ENCODE measurements at regions not wholly inside any gene's neighbourhood (a gene's known extent, or its start where the extent isn't known, plus 50 kb on each side); places are given as distances from the start of the nearest gene placed in this dataset.

DNA sequence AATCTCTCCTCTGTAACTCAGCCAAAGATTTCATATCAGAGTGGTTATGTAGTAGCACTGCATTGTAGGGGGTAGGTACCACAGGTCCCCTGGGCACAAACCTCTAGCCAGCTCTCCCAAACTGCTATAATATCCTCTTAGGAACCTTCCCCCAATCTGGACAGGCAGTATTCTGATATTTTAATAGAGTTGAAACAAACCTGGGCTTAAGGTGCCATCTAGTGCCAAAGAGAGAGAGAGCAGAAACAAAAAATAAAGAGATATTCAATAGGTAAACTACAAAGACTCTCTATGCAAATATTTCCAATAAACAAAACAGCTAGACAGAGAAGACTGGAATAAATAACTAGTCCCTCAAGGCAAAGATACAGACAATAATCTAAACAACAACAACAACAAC lies 1070.0 kb downstream of the CDH11 start:
- Mint-ChIP-seq H3K27me3 (ENCODE audit: insufficient read depth, unreplicated experiment) (peaks cover 3% of the 10 kb centered on the region), H3K4me1 (ENCODE audit: low read depth, unreplicated experiment) (no peaks in the 10 kb centered on the region), H3K27ac (ENCODE audit: unreplicated experiment) (no peak overlapping the region), H3K36me3 (ENCODE audit: insufficient read depth, unreplicated experiment) (no peaks in the 10 kb centered on the region), H3K4me3 (ENCODE audit: unreplicated experiment) (no peak overlapping the region), H3K9me3 (ENCODE audit: unreplicated experiment) (peaks cover 6% of the 10 kb centered on the region)
- H3K36me3 ChIP-seq (ENCODE audit: control insufficient read depth, insufficient read depth, low read length) = no peaks in the 10 kb centered on the region
- DNase-seq = peak in 1 of 2 experiments; percentile 13
- intact Hi-C loops (cut with micrococcal nuclease; ENCODE audit: unreplicated experiment) = loop anchor here (1.0 kb wide), 3 partner anchors 522 to 691 kb away; no protein-coding TSS in a partner anchor
- H3K4me3 ChIP-seq (ENCODE audit: low read depth, low read length) = no peak overlapping the region
- H3K9me3 ChIP-seq = no peaks in the 10 kb centered on the region
- CTCF ChIA-PET = no interaction called here
- no peaks in the 10 kb centered on the region for H3K27me3 ChIP-seq (replicated peaks; ENCODE audit: control insufficient read depth, insufficient read depth, low read length)
- POLR2A ChIA-PET = no interaction called here
- BruUV-seq (replicated peaks) = no TSS peak
- TF ChIP-seq, protein P1, sequence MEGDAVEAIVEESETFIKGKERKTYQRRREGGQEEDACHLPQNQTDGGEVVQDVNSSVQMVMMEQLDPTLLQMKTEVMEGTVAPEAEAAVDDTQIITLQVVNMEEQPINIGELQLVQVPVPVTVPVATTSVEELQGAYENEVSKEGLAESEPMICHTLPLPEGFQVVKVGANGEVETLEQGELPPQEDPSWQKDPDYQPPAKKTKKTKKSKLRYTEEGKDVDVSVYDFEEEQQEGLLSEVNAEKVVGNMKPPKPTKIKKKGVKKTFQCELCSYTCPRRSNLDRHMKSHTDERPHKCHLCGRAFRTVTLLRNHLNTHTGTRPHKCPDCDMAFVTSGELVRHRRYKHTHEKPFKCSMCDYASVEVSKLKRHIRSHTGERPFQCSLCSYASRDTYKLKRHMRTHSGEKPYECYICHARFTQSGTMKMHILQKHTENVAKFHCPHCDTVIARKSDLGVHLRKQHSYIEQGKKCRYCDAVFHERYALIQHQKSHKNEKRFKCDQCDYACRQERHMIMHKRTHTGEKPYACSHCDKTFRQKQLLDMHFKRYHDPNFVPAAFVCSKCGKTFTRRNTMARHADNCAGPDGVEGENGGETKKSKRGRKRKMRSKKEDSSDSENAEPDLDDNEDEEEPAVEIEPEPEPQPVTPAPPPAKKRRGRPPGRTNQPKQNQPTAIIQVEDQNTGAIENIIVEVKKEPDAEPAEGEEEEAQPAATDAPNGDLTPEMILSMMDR (IDR thresholded peaks at IDR 0.05; ENCODE audit: insufficient read depth in 1 of 2, low read depth in 1 of 2, low read length in 1 of 2, severe bottlenecking in 1 of 2, unreplicated experiment in 1 of 2) = peak; percentile 27 to 35
- H3K4me1 ChIP-seq = no peaks in the 10 kb centered on the region

DNA sequence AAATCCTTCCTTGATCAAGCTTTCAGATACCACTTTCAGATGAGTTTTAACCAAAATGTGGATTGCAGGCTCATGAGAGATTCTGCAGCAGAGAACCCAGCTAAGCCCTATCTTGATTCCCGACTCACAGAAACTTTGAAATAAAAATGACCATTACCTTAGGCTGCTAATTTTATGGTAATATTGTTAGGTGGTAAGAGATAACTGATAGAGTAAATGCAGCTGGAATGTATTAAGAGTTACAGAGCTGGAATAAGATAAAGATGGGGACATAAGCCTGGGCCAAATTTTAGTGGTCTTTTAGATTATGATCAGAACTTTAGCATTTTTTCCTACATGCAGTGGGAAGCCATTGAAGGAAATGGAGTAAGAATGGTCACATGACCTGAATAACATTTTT lies 1074.0 kb downstream of the CDH11 start:
- Mint-ChIP-seq H3K27ac (ENCODE audit: unreplicated experiment) (no peak overlapping the region), H3K4me1 (ENCODE audit: low read depth, unreplicated experiment) (no peaks in the 10 kb centered on the region), H3K36me3 (ENCODE audit: insufficient read depth, unreplicated experiment) (no peaks in the 10 kb centered on the region), H3K9me3 (ENCODE audit: unreplicated experiment) (peaks cover 6% of the 10 kb centered on the region), H3K4me3 (ENCODE audit: unreplicated experiment) (no peak overlapping the region), H3K27me3 (ENCODE audit: insufficient read depth, unreplicated experiment) (peaks cover 3% of the 10 kb centered on the region)
- Histone ChIP-seq H3K27me3 (replicated peaks; ENCODE audit: control insufficient read depth, insufficient read depth, low read length) (no peaks in the 10 kb centered on the region), H3K9me3 (no peaks in the 10 kb centered on the region), H3K4me1 (no peaks in the 10 kb centered on the region), H3K36me3 (ENCODE audit: control insufficient read depth, insufficient read depth, low read length) (no peaks in the 10 kb centered on the region), H3K4me3 (ENCODE audit: low read depth, low read length) (no peak overlapping the region)
- BruUV-seq (replicated peaks) = no TSS peak
- TF ChIP-seq, protein P1 (IDR thresholded peaks at IDR 0.05; ENCODE audit: insufficient read depth in 1 of 2, low read depth in 1 of 2, low read length in 1 of 2, severe bottlenecking in 1 of 2, unreplicated experiment in 1 of 2) = no peak
- POLR2A ChIA-PET = no interaction called here
- no peak for DNase-seq
- intact Hi-C loops (cut with micrococcal nuclease; ENCODE audit: unreplicated experiment) = loop anchor here (10.0 kb wide), 1 partner anchor 343 kb away; no protein-coding TSS in a partner anchor
- CTCF ChIA-PET = no interaction called here

DNA sequence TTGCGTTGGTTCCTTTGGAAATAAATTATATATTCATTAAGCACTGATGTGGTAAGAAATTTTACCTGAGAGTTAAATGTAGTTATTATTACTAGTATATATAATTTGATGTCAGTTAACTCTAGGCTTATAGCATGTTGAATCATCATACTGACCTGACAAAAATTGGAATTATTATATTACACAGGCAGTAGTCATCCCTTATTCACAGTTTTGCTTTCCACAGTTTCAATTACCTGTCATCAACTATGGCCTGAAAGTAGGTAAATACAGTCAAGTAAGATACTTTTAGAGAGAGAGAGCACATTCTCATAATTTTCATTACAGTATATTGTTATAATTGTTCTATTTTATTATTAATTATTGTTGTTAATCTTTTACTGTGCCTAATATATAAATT lies 1074.7 kb downstream of the CDH11 start:
- intact Hi-C loops (cut with micrococcal nuclease; ENCODE audit: unreplicated experiment) = loop anchor here (10.0 kb wide), 1 partner anchor 342 kb away; no protein-coding TSS in a partner anchor
- Histone ChIP-seq H3K27me3 (replicated peaks; ENCODE audit: control insufficient read depth, insufficient read depth, low read length) (no peaks in the 10 kb centered on the region), H3K9me3 (no peaks in the 10 kb centered on the region), H3K4me1 (no peaks in the 10 kb centered on the region), H3K36me3 (ENCODE audit: control insufficient read depth, insufficient read depth, low read length) (no peaks in the 10 kb centered on the region), H3K4me3 (ENCODE audit: low read depth, low read length) (no peak overlapping the region)
- ChIA-PET POLR2A (no interaction called here), CTCF (no interaction called here)
- no peaks in the 10 kb centered on the region for H3K36me3 Mint-ChIP-seq (ENCODE audit: insufficient read depth, unreplicated experiment)
- H3K4me3 Mint-ChIP-seq (ENCODE audit: unreplicated experiment) = no peak overlapping the region
- peaks cover 3% of the 10 kb centered on the region for H3K27me3 Mint-ChIP-seq (ENCODE audit: insufficient read depth, unreplicated experiment)
- H3K9me3 Mint-ChIP-seq (ENCODE audit: unreplicated experiment) = peaks cover 4% of the 10 kb centered on the region
- no TSS peak for BruUV-seq (replicated peaks)
- TF ChIP-seq, protein P1 (IDR thresholded peaks at IDR 0.05; ENCODE audit: insufficient read depth in 1 of 2, low read depth in 1 of 2, low read length in 1 of 2, severe bottlenecking in 1 of 2, unreplicated experiment in 1 of 2) = no peak
- H3K27ac Mint-ChIP-seq (ENCODE audit: unreplicated experiment) = no peak overlapping the region
- H3K4me1 Mint-ChIP-seq (ENCODE audit: low read depth, unreplicated experiment) = no peaks in the 10 kb centered on the region
- DNase-seq = no peak
